IPS DF 6.9 (cell line): ENCODE measurements at regions not wholly inside any gene's neighbourhood (a gene's known extent, or its start where the extent isn't known, plus 50 kb on each side); places are given as distances from the start of the nearest gene placed in this dataset.
"Not testable (repeated sequence)": the region's sequence is repeated elsewhere in the genome, so short reads cannot be mapped to it uniquely, and the experiment has no call there.

Experiments used
- DNase-seq: peaks from one replicate; pipeline ENCODE4 v3.0.0-alpha.2; 2013; ENCODE audit warnings: low read depth, low spot score
- H3K27ac ChIP-seq: one replicate; pipeline ENCODE4 v1.5.1; 2013; ENCODE audit warnings: low read length, control low read depth
- H3K27me3 ChIP-seq: 2 replicates; pipeline ENCODE4 v1.6.1; 2013; ENCODE audit warnings: mild to moderate bottlenecking, low read length; ENCODE audit not compliant: control insufficient read depth, insufficient read depth
- H3K36me3 ChIP-seq: 2 replicates; pipeline ENCODE4 v1.6.1; 2013; ENCODE audit warnings: low read length; ENCODE audit not compliant: control insufficient read depth, insufficient read depth
- H3K4me1 ChIP-seq: 2 replicates; pipeline ENCODE4 v1.6.1; 2013; ENCODE audit warnings: low read length; ENCODE audit not compliant: control insufficient read depth, insufficient read depth
- H3K4me3 ChIP-seq: 2 replicates; pipeline ENCODE4 v1.5.1; 2013; ENCODE audit warnings: mild to moderate bottlenecking, low read length
- H3K9me3 ChIP-seq: 2 replicates; pipeline ENCODE4 v1.6.1; 2013; ENCODE audit warnings: low read length, inconsistent platforms; ENCODE audit not compliant: control insufficient read depth, insufficient read depth
- WGBS: extraction: QIAGEN DNeasy Blood & Tissue Kit; methylation state at CpG from one replicate; pipeline ENCODE4 v1.1.7; 2013; ENCODE audit warnings: mixed read lengths, missing lambda C conversion rate; ENCODE audit not compliant: insufficient read length, insufficient coverage; 5-methylcytosine and 5-hydroxymethylcytosine counted together

DNA sequence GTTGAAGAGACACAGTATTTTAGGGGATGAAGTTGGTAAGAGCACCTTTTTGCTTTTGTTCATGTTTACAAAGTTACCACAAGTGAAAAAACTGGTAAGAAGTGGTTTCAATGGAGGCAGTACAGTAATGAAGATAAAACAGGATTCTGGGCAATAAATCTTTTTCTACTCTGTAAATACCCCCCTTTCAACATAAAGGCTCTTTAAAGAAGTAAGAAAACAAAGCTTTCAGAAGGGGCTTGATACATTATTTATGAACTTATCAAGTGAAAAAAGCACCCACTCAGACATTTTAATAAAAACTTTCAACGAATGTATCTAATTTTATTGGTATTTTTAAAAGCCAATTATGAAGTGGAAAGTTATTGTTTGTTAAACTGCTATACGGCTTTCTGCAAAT, 522.9 kb downstream of the ZEB2 start:
- no peaks in the 10 kb centered on the region for H3K4me1 ChIP-seq
- no peak for DNase-seq
- H3K27me3 ChIP-seq, result no peaks in the 10 kb centered on the region
- no CpG with 5 or more reads among the region's 2 CpGs for WGBS
- H3K27ac ChIP-seq, result no peak overlapping the region
- no peaks in the 10 kb centered on the region for H3K9me3 ChIP-seq
- H3K36me3 ChIP-seq, result no peaks in the 10 kb centered on the region
- H3K4me3 ChIP-seq, result no peak overlapping the region

DNA sequence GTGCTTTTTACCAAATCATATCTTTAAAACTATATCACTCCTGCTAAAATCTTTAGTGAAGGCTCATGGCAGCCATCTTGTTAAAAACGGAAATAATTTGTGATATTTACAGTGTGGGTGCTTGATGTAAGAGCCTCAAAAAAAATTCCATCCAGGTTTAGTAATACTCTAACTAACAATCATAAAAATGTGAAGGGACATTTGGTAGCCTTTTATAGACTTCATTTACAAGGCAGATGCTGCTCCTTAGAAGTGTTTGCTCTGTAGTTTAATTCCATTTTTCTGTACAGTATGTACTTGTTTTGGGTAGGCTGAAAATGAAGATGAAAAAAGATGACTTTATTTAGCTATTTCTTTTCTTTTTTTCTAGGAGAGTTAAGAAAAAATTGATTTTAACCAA, 525.0 kb downstream of the ZEB2 start:
- Histone ChIP-seq H3K36me3 (no peaks in the 10 kb centered on the region), H3K9me3 (no peaks in the 10 kb centered on the region), H3K4me3 (no peak overlapping the region), H3K27me3 (no peaks in the 10 kb centered on the region), H3K4me1 (no peaks in the 10 kb centered on the region), H3K27ac (no peak overlapping the region)
- no CpG with 5 or more reads among the region's 1 CpG for WGBS
- DNase-seq, result no peak

DNA sequence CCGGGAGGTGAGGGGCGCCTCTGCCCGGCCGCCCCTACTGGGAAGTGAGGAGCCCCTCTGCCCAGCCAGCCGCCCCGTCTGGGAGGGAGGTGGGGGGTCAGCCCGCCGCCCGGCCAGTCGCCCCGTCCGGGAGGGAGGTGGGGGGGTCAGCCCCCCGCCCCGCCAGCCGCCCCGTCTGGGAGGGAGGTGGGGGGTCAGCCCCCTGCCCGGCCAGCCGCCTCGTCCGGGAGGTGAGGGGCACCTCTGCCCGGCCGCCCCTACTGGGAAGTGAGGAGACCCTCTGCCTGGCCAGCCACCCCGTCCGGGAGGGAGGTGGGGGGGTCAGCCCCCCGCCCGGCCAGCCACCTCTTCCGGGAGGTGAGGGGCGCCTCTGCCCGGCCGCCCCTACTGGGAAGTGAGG, 528.3 kb downstream of the ZEB2 start:
- DNase-seq, H3K4me1 ChIP-seq, H3K9me3 ChIP-seq, H3K27me3 ChIP-seq, H3K27ac ChIP-seq, H3K36me3 ChIP-seq, H3K4me3 ChIP-seq: not testable (repeated sequence)
- WGBS, result no CpG with 5 or more reads among the region's 30 CpGs

DNA sequence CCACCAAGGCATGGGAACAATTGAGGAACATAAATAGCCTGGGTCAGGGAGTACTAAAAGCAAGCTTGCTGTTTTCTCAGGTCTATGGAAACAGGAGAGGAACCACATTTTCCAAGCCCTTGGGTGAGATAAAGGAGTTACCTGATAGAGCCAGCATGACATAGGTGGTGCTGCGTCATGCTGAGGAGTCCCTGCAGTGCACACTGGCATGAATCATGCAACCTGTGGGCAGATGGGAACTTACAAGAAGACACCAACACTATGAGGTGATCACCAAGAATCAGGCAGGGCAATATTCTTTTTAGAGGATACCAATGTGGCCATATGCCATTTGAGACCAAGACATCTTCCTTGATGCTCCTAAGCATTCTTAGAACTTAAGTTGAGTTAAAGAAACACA, 531.8 kb downstream of the ZEB2 start:
- H3K4me3 ChIP-seq, result no peak overlapping the region
- DNase-seq, result no peak
- H3K27ac ChIP-seq, result no peak overlapping the region
- no peaks in the 10 kb centered on the region for H3K4me1 ChIP-seq
- H3K27me3 ChIP-seq, result no peaks in the 10 kb centered on the region
- H3K9me3 ChIP-seq, result no peaks in the 10 kb centered on the region
- H3K36me3 ChIP-seq, result no peaks in the 10 kb centered on the region
- WGBS, result no CpG with 5 or more reads among the region's 1 CpG

DNA sequence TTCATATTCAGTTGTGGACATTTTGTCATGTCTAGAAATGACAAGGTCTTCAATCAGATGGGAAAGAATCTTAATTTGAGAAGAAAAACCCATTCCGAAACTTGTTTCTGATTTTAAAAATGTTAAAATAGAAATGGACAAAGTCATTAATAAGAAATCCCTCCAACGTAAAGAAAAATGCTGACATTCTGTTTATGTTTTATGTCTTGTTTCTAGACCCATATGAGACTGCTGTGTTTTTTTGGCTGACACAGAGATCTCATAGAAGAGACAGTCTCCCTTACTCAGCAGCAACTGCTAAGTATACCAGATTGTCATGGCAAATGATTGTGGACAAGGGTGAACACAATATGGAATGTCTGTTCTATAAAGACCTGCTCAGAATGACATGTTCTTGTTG, 538.5 kb downstream of the ZEB2 start:
- no peak for DNase-seq
- no peak overlapping the region for H3K27ac ChIP-seq
- no peaks in the 10 kb centered on the region for H3K36me3 ChIP-seq
- no CpG with 5 or more reads among the region's 2 CpGs for WGBS
- no peak overlapping the region for H3K4me3 ChIP-seq
- no peaks in the 10 kb centered on the region for H3K9me3 ChIP-seq
- H3K27me3 ChIP-seq, result no peaks in the 10 kb centered on the region
- no peaks in the 10 kb centered on the region for H3K4me1 ChIP-seq

DNA sequence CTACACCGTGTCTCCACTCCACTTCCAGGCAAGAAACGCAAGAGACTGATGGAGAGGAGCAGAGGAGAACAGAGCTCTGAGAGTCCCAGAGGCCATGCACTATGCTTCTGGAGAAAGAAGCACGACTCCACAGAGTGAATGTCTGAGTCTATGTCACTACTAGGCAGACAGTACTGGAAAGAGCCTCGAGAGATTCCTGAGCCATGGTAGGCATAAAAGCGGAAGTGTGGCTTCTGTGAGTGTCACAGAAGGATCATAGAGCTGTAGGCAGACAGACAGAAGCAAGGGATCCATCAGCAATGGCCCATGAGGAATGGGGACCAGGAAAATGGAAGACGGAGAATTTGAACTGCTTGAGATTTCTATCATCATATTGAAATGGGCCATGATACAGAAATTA, 542.6 kb downstream of the ZEB2 start:
- Histone ChIP-seq H3K9me3 (no peaks in the 10 kb centered on the region), H3K4me3 (no peak overlapping the region), H3K27ac (no peak overlapping the region), H3K36me3 (no peaks in the 10 kb centered on the region), H3K27me3 (no peaks in the 10 kb centered on the region), H3K4me1 (no peaks in the 10 kb centered on the region)
- DNase-seq, result no peak
- no CpG with 5 or more reads among the region's 6 CpGs for WGBS

DNA sequence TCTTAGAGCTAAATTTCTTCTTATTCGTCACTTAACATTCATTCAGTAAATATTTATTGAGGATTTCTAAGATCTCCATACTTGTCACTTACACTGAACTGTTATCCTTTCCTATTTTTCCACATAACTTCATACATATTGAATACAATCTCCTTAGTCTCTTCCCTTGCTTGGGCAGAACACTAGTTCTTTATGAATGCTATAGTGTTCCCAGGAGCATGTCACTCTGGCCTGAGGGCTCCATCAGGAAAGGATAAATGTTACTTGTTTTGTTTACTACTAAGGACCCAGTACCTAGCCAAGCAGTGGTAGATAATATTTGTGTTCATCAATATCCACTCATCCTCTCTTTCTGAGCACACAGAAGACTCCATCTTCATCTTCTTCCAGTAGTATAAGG, 544.7 kb downstream of the ZEB2 start:
- H3K36me3 ChIP-seq, result no peaks in the 10 kb centered on the region
- no peaks in the 10 kb centered on the region for H3K4me1 ChIP-seq
- DNase-seq, result no peak
- H3K27me3 ChIP-seq, result no peaks in the 10 kb centered on the region
- H3K9me3 ChIP-seq, result no peaks in the 10 kb centered on the region
- H3K27ac ChIP-seq, result no peak overlapping the region
- WGBS, result no CpG with 5 or more reads among the region's 1 CpG
- H3K4me3 ChIP-seq, result no peak overlapping the region

DNA sequence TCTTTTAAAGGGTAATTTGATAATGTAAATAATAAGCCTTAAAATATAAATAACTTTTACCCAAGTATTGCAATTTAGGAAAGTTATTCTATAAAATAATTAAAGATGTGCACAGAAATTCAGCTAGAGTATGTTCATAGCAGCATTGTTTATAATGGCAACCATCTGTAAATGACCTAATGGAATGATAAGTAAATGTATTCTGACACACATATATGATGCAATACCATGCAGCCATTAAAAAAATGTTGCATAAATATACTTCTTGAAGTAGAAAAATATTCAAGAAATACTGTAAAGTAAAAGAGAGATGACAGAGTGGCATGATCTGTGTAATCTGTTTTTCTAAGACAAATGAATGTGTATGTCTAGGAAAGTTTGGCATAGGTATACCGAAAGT, 545.7 kb downstream of the ZEB2 start:
- no peaks in the 10 kb centered on the region for H3K36me3 ChIP-seq
- H3K27ac ChIP-seq, result no peak overlapping the region
- WGBS, result no CpG with 5 or more reads among the region's 1 CpG
- no peaks in the 10 kb centered on the region for H3K27me3 ChIP-seq
- H3K9me3 ChIP-seq, result no peaks in the 10 kb centered on the region
- H3K4me1 ChIP-seq, result no peaks in the 10 kb centered on the region
- no peak overlapping the region for H3K4me3 ChIP-seq
- no peak for DNase-seq

DNA sequence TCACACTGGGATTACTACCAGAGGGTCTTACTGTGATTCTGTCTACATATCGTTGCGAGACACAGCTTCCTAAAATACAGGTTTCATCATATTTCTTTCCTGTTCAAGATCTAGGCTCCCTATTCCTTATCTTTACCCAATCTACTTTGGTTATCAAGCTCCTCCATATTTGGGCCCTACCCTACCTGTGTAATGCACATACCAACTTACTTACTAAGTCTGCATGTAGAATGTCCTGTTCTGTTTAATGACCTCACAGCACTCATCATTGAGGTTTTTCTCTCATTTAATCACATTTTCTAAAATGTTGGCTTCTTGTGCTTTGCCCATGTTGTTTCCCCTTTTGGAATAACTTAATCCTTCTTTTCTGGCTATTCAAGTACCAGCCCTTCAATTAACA, 551.1 kb downstream of the ZEB2 start:
- DNase-seq, result no peak
- H3K9me3 ChIP-seq, result no peaks in the 10 kb centered on the region
- no CpG with 5 or more reads among the region's 2 CpGs for WGBS
- no peak overlapping the region for H3K4me3 ChIP-seq
- H3K27me3 ChIP-seq, result no peaks in the 10 kb centered on the region
- no peak overlapping the region for H3K27ac ChIP-seq
- no peaks in the 10 kb centered on the region for H3K36me3 ChIP-seq
- H3K4me1 ChIP-seq, result no peaks in the 10 kb centered on the region

DNA sequence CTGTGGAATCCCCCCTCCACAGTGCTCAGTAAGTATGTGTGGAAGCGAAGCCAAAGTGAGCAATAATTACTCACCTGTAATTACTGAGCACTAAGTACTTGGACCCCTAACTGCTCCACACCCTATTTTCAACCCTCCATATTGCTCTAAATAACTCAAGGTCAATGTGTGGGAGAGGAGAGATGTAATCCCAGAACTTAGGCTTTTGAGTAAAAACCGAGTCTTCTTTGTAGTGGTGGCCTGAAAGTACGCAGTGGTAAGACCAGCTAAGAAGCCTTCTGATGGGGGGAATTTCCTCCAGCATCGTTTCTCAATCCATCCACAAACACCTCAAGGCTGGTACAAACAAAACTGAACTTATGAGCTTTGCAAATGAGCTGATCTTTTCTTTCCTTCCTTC, 551.6 kb downstream of the ZEB2 start:
- Histone ChIP-seq H3K36me3 (no peaks in the 10 kb centered on the region), H3K27me3 (no peaks in the 10 kb centered on the region), H3K4me3 (no peak overlapping the region), H3K9me3 (no peaks in the 10 kb centered on the region), H3K27ac (no peak overlapping the region), H3K4me1 (no peaks in the 10 kb centered on the region)
- WGBS, result no CpG with 5 or more reads among the region's 4 CpGs
- no peak for DNase-seq

DNA sequence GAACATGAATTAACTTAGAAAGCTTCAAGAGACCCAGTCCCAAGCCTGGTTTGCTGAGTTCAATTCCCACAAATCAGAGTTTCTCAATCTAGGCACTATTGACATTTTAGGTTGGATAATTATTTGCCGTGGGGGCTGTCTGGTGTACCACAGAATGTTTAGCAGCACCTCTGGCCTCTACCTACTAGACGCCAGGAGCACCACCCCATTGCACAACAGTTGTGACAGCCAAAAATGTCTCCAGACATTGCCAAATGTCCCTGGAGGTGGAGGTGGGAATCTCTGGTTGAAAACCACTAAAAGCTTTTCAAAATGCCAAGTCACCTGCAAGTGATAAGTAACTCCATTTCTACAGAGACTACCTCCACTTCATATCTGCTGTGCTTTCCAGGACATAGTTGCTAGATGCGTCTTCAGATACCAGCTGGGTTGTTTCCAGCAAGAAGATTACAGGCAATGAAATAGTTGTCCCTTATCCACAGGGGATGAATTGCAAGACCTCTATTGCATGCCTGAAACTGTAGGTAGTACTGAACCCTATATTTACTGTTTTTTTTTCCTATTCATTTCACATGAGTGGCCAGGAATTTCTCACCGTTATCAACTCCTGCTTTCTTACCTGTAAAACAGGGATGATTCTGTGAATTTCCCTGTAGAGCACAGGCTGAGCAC, 554.3 kb downstream of the ZEB2 start:
- no peak overlapping the region for H3K27ac ChIP-seq
- no peaks in the 10 kb centered on the region for H3K27me3 ChIP-seq
- WGBS, result no CpG with 5 or more reads among the region's 4 CpGs
- DNase-seq, result no peak
- H3K36me3 ChIP-seq, result no peaks in the 10 kb centered on the region
- no peak overlapping the region for H3K4me3 ChIP-seq
- H3K9me3 ChIP-seq, result no peaks in the 10 kb centered on the region
- no peaks in the 10 kb centered on the region for H3K4me1 ChIP-seq
